ENCODE measurements at regions not wholly inside any gene's neighbourhood (a gene's known extent, or its start where the extent isn't known, plus 50 kb on each side); places are given as distances from the start of the nearest gene placed in this dataset.

- TF ChIP-seq HDGF (IDR thresholded peaks at IDR 0.05; ENCODE audit: borderline replicate concordance) (no peak), SP1 (IDR thresholded peaks at IDR 0.05) (no peak), BHLHE40 (IDR thresholded peaks at IDR 0.05; ENCODE audit: borderline replicate concordance) (no peak), ELF4 (IDR thresholded peaks at IDR 0.05) (no peak), L3MBTL2 (conservative IDR thresholded peaks at IDR 0.05) (no peak)
These were observed 282.8 kb upstream of the SALL3 start for GRCh38 chr18:78696698-78697435.
